Kidney tubule cell (primary cell): ENCODE measurements at regions not wholly inside any gene's neighbourhood (a gene's known extent, or its start where the extent isn't known, plus 50 kb on each side); places are given as distances from the start of the nearest gene placed in this dataset.
"Not testable (repeated sequence)": the region's sequence is repeated elsewhere in the genome, so short reads cannot be mapped to it uniquely, and the experiment has no call there.

Source experiments
- DNase-seq: peaks from one replicate; pipeline ENCODE4 v3.0.0-alpha.2; 2018; ENCODE audit warnings: low spot score

GRCh38 chr2:16393500-16394071, 272.0 kb downstream of the CYRIA start:
- DNase-seq = no peak

- no peak for DNase-seq
These were observed 272.8 kb downstream of the CYRIA start for GRCh38 chr2:16392647-16393499.

GRCh38 chr2:16391986-16392385, 273.6 kb downstream of the CYRIA start:
- DNase-seq = no peak

GRCh38 chr2:16390561-16390960, 275.1 kb downstream of the CYRIA start:
- DNase-seq = no peak

- no peak for DNase-seq
These were observed 276.0 kb downstream of the CYRIA start for GRCh38 chr2:16389611-16390010.

GRCh38 chr2:16388199-16388830, 277.3 kb downstream of the CYRIA start:
- peak; percentile 66 for DNase-seq

- no peak for DNase-seq
These were observed 278.1 kb downstream of the CYRIA start for GRCh38 chr2:16387461-16387984.

- DNase-seq = no peak
These were observed 279.2 kb downstream of the CYRIA start for GRCh38 chr2:16386431-16386830.

- no peak for DNase-seq
These were observed 279.6 kb downstream of the CYRIA start for GRCh38 chr2:16386031-16386430.

GRCh38 chr2:16385341-16385740, 280.3 kb downstream of the CYRIA start:
- DNase-seq = no peak

GRCh38 chr2:16383411-16383810, 282.2 kb downstream of the CYRIA start:
- DNase-seq = no peak

- DNase-seq = no peak
These were observed 283.2 kb downstream of the CYRIA start for GRCh38 chr2:16382451-16382850.

- DNase-seq = no peak
These were observed 284.1 kb downstream of the CYRIA start for GRCh38 chr2:16381511-16381910.

- not testable (repeated sequence) for DNase-seq
These were observed 285.7 kb downstream of the CYRIA start for GRCh38 chr2:16379901-16380300.

- not testable (repeated sequence) for DNase-seq
These were observed 286.6 kb downstream of the CYRIA start for GRCh38 chr2:16379061-16379460.

GRCh38 chr2:16378031-16378430, 287.6 kb downstream of the CYRIA start:
- DNase-seq = no peak

GRCh38 chr2:16375981-16376380, 289.7 kb downstream of the CYRIA start:
- no peak for DNase-seq

- no peak for DNase-seq
These were observed 290.3 kb downstream of the CYRIA start for GRCh38 chr2:16375351-16375750.

GRCh38 chr2:16374671-16375070, 291.0 kb downstream of the CYRIA start:
- no peak for DNase-seq

GRCh38 chr2:16373341-16373740, 292.3 kb downstream of the CYRIA start:
- no peak for DNase-seq

GRCh38 chr2:16371751-16372150, 293.9 kb downstream of the CYRIA start:
- DNase-seq = no peak

- no peak for DNase-seq
These were observed 296.7 kb downstream of the CYRIA start for GRCh38 chr2:16368951-16369350.

GRCh38 chr2:16368328-16368727, 297.3 kb downstream of the CYRIA start:
- DNase-seq = no peak
